Smooth muscle cell (in vitro differentiated cells): ENCODE measurements at regions not wholly inside any gene's neighbourhood (a gene's known extent, or its start where the extent isn't known, plus 50 kb on each side); places are given as distances from the start of the nearest gene placed in this dataset.

Source experiments
- DNase-seq: peaks from one replicate; lab custom pipeline; 2025; ENCODE audit not compliant: unreplicated experiment; lab: John Stamatoyannopoulos, UW
- H2AFZ ChIP-seq: fragments of 200-600 bp; sonication (generic); 2 replicates; pipeline ENCODE4 v1.6.0; 2016; ENCODE audit warnings: antibody characterized with exemption, low read depth, mild to moderate bottlenecking
- H3F3A ChIP-seq: fragments of 200-600 bp; sonication (generic); 2 replicates; pipeline ENCODE4 v1.6.0; 2017; ENCODE audit warnings: antibody characterized with exemption, low read depth
- H3K27ac ChIP-seq: fragments of 200-600 bp; sonication (generic); 2 replicates; pipeline ENCODE4 v1.5.1; 2016; ENCODE audit warnings: low read depth, mild to moderate bottlenecking
- H3K27me3 ChIP-seq: fragments of 200-600 bp; sonication (generic); 2 replicates; pipeline ENCODE4 v1.6.1; 2016; ENCODE audit warnings: low read depth, mild to moderate bottlenecking
- H3K36me3 ChIP-seq: fragments of 200-600 bp; sonication (generic); 2 replicates; pipeline ENCODE4 v1.5.1; 2016; ENCODE audit warnings: low read depth
- H3K4me1 ChIP-seq: fragments of 200-600 bp; sonication (generic); 2 replicates; pipeline ENCODE4 v1.5.1; 2016; ENCODE audit warnings: low read depth
- H3K4me2 ChIP-seq: fragments of 200-600 bp; sonication (generic); 2 replicates; pipeline ENCODE4 v1.6.0; 2016; ENCODE audit warnings: mild to moderate bottlenecking
- H3K4me3 ChIP-seq: fragments of 200-600 bp; sonication (generic); 2 replicates; pipeline ENCODE4 v1.5.1; 2016; ENCODE audit warnings: mild to moderate bottlenecking
- H3K79me2 ChIP-seq: fragments of 200-600 bp; sonication (generic); 2 replicates; pipeline ENCODE4 v1.6.0; 2016; ENCODE audit warnings: low read depth, mild to moderate bottlenecking
- H3K9ac ChIP-seq: fragments of 200-600 bp; sonication (generic); 2 replicates; pipeline ENCODE4 v1.6.0; 2016; ENCODE audit warnings: low read depth
- H3K9me3 ChIP-seq: fragments of 200-600 bp; sonication (generic); replicated peaks from 2 replicates; pipeline ENCODE4 v1.5.1; 2016; ENCODE audit warnings: low read depth
- H4K20me1 ChIP-seq: fragments of 200-600 bp; sonication (generic); 2 replicates; pipeline ENCODE4 v1.6.0; 2016; ENCODE audit warnings: low read depth
- WGBS: methylation state at CpG from one replicate; pipeline ENCODE4 v1.1.7; 2016; ENCODE audit warnings: low lambda C conversion rate; 5-methylcytosine and 5-hydroxymethylcytosine counted together
- TF ChIP-seq, protein P1 (sequence below): fragments of 200-600 bp; sonication (generic); IDR thresholded peaks from 2 replicates; pipeline ENCODE4 v1.5.1; 2017; ENCODE audit warnings: borderline replicate concordance, mild to moderate bottlenecking, antibody characterized with exemption; ENCODE audit not compliant: insufficient read depth, poor library complexity, severe bottlenecking

DNA sequence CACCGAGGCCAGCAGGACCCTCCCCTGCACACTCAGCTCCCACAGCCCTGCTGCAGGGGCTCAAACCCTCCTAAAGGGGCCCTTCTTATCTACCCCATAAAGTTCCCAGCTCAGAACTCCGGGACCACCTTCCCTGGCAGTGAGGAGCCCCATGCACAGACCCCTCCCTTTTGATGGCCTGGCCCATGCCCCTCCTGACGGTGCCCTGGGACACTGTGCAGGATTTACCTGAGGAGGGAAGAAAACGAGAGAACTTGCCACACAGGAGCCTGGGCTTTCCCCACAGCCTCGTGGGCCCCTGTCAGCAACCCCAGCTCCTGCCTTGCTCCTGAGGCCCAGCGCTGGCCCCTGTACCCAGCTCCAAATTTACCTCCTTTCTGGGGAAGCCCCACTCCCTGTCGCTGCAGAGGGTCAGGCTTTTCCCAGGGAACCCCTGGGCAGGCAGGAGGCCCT lies 206.3 kb upstream of the SALL3 start:
- H3K27ac ChIP-seq = no peak overlapping the region
- WGBS = 84% methylated on average over 7 of the region's 7 CpGs
- DNase-seq = no peak
- no peaks in the 10 kb centered on the region for H3K79me2 ChIP-seq
- no peaks in the 10 kb centered on the region for H3K4me1 ChIP-seq
- H3K36me3 ChIP-seq = no peaks in the 10 kb centered on the region
- no peak overlapping the region for H3K4me2 ChIP-seq
- H3K27me3 ChIP-seq = no peaks in the 10 kb centered on the region
- H3K9me3 ChIP-seq = no peaks in the 10 kb centered on the region
- H2AFZ ChIP-seq = no peak overlapping the region
- H4K20me1 ChIP-seq = no peaks in the 10 kb centered on the region
- no peaks in the 10 kb centered on the region for H3F3A ChIP-seq
- H3K4me3 ChIP-seq = no peak overlapping the region
- no peak overlapping the region for H3K9ac ChIP-seq
- TF ChIP-seq, protein P1, sequence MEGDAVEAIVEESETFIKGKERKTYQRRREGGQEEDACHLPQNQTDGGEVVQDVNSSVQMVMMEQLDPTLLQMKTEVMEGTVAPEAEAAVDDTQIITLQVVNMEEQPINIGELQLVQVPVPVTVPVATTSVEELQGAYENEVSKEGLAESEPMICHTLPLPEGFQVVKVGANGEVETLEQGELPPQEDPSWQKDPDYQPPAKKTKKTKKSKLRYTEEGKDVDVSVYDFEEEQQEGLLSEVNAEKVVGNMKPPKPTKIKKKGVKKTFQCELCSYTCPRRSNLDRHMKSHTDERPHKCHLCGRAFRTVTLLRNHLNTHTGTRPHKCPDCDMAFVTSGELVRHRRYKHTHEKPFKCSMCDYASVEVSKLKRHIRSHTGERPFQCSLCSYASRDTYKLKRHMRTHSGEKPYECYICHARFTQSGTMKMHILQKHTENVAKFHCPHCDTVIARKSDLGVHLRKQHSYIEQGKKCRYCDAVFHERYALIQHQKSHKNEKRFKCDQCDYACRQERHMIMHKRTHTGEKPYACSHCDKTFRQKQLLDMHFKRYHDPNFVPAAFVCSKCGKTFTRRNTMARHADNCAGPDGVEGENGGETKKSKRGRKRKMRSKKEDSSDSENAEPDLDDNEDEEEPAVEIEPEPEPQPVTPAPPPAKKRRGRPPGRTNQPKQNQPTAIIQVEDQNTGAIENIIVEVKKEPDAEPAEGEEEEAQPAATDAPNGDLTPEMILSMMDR = no peak

- no peaks in the 10 kb centered on the region for H3K9me3 ChIP-seq
- H3K36me3 ChIP-seq = no peaks in the 10 kb centered on the region
- no peaks in the 10 kb centered on the region for H4K20me1 ChIP-seq
- no peak overlapping the region for H2AFZ ChIP-seq
- H3K4me1 ChIP-seq = no peaks in the 10 kb centered on the region
- H3K27me3 ChIP-seq = no peaks in the 10 kb centered on the region
- H3K4me3 ChIP-seq = no peak overlapping the region
- H3F3A ChIP-seq = no peaks in the 10 kb centered on the region
- TF ChIP-seq, protein P1 = no peak
- H3K79me2 ChIP-seq = no peaks in the 10 kb centered on the region
- WGBS = 77% methylated on average over 9 of the region's 9 CpGs
- H3K9ac ChIP-seq = no peak overlapping the region
- no peak for DNase-seq
- no peak overlapping the region for H3K27ac ChIP-seq
- no peak overlapping the region for H3K4me2 ChIP-seq
Measured at GRCh38 chr18:78773819-78774218, 205.8 kb upstream of the SALL3 start.

- 94% methylated on average over 22 of the region's 22 CpGs for WGBS
- Histone ChIP-seq H2AFZ (no peak overlapping the region), H3F3A (no peaks in the 10 kb centered on the region), H4K20me1 (no peaks in the 10 kb centered on the region), H3K9me3 (no peaks in the 10 kb centered on the region), H3K36me3 (no peaks in the 10 kb centered on the region), H3K4me2 (no peak overlapping the region), H3K9ac (no peak overlapping the region), H3K4me1 (no peaks in the 10 kb centered on the region), H3K4me3 (no peak overlapping the region), H3K79me2 (no peaks in the 10 kb centered on the region), H3K27me3 (no peaks in the 10 kb centered on the region), H3K27ac (no peak overlapping the region)
- TF ChIP-seq, protein P1 = no peak
- DNase-seq = no peak
Measured at GRCh38 chr18:78774741-78775141, 204.9 kb upstream of the SALL3 start.

DNA sequence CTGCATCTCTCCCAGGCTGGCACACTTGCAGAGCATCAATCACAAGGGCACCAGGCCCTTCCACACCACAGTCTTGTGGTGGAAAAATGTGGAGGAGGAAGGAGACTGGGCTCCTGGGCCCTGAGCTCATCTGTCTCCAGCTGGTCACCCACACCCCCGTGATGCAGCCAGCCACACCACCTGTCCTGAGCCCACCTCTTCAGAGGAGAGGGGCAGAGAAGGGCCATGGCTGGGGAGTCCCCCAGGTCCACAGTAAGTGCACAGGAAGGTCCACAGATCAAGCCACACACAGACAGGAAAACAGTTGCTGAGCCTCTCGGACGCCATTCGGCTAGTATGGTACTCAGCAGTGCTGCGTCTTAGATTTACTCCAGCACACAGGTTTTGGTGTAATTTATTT lies 203.5 kb upstream of the SALL3 start:
- Histone ChIP-seq H3K4me3 (no peak overlapping the region), H2AFZ (no peak overlapping the region), H3K36me3 (no peaks in the 10 kb centered on the region), H3K4me2 (no peak overlapping the region), H3F3A (no peaks in the 10 kb centered on the region), H3K27ac (no peak overlapping the region), H3K27me3 (no peaks in the 10 kb centered on the region), H3K9me3 (no peaks in the 10 kb centered on the region), H4K20me1 (no peaks in the 10 kb centered on the region), H3K79me2 (no peaks in the 10 kb centered on the region), H3K9ac (no peak overlapping the region), H3K4me1 (no peaks in the 10 kb centered on the region)
- no peak for DNase-seq
- TF ChIP-seq, protein P1 = no peak
- WGBS = 93% methylated on average over 5 of the region's 5 CpGs
